Limb (tissue), 2 donors: ENCODE measurements at regions not wholly inside any gene's neighbourhood (a gene's known extent, or its start where the extent isn't known, plus 50 kb on each side); places are given as distances from the start of the nearest gene placed in this dataset.
A peak's percentile ranks its signal among the peaks of the same experiment; 100 is the strongest.

ENCODE experiments used
- DNase-seq, 2 donors: peaks; one replicate each; pipeline ENCODE4 v3.0.0-alpha.2; 2016; ENCODE audit errors: extremely low spot score in 2 of 2

DNA sequence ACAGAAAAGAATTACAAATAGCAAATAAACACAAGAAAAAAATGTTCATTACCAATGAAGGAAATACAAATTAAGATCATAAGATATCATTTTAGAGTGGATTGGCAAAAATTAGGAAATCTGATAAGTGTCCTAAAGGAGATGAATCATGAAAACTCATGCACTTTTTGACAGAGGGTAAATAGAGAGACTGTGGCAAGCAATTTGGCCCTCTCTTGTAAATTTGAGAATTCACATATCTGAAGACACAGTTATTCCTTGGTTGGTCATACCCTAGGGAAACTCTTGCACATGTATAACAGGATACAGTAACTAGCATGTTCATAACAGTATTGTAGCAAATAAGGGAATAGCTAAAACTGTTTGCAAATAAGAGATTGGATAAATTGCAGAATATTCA lies 246.0 kb upstream of the GADL1 start:
- no peak for DNase-seq

DNA sequence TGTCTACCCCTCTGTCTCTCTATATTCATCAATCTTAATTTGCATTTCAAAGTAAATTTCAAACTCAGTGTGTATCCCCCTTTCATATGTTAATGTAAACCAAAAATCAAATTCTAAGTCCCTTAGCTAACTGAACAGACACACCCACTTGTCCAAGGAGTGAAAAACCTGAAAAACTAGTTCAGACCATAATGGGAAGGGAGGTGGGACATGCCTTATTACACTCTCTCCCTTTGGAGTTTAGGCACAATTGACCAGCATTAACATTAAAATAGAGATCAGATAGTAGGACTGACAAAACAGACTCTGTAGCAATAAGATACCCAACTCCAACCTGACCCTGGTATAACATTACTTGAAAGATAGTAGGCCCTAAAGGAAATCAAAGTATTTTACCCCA lies 247.7 kb upstream of the GADL1 start:
- no peak for DNase-seq

GRCh38 chr3:31142543-31142942 lies 248.1 kb upstream of the GADL1 start:
- DNase-seq: no peak

DNA sequence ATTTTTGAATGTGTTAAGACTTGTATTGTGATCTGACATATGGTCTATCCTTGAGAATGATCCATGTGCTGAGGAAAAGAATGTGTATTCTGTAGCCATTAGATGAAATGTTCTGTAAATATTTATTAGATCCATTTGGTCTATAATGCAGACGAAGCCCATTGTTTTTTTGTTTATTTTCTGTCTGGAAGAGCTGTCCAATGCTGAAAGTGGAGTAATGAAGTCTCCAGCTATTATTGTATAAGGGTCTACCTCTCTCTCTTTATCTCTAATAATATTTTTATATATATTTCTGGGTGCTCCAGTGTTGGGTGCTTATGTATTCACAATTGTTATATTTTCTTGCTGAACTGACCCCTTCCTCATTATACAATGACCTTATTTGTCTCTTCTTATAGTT lies 250.6 kb upstream of the GADL1 start:
- no peak for DNase-seq

DNA sequence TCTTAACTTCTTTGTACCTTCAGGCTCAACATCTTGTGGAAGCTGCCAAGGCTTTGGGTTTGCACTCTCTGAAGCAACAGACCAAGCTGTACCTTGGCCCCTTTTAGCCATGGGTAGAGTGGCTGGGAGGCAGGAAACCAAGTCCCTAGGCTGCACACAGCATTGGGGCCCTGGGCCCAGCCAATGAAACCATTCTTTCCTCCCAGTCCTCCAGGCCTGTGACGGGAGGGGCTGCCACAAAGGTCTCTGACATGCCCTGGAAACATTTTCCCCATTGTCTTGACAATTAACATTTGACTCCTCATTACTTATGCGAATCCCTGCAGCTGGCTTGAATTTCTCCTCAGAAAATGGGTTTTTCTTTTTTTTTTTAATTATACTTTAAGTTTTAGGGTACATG lies 253.1 kb upstream of the GADL1 start:
- DNase-seq: no peak

DNA sequence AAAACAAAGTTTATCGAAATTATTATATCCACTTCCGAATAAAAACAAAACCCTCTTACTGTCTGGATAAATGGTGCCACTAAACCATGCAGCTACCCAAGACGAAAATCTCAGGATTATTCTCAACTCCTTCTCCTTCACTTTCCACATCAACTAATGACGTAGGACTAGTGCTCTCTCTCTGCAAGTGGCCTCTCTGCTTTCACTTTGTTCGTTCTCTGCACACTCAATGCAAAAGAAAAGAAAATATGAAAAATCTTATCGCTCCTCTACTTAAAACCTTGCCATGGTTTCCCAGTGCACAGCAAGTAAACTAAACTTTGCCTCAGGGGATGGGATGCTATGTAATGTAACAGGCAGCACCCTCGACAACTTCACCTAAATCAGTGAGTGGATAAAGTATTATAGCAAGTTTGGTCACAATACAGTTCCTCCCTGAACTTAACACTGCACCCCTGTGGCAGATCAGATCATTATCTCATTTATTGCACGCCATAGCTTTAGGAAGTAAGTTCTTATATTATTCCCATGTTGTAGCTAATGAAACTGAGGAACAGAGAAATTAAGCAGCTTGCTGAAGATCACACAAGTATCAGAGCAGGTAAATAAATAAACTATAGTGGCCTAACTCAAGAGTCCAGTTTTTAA lies 262.7 kb upstream of the GADL1 start:
- DNase-seq: no peak

DNA sequence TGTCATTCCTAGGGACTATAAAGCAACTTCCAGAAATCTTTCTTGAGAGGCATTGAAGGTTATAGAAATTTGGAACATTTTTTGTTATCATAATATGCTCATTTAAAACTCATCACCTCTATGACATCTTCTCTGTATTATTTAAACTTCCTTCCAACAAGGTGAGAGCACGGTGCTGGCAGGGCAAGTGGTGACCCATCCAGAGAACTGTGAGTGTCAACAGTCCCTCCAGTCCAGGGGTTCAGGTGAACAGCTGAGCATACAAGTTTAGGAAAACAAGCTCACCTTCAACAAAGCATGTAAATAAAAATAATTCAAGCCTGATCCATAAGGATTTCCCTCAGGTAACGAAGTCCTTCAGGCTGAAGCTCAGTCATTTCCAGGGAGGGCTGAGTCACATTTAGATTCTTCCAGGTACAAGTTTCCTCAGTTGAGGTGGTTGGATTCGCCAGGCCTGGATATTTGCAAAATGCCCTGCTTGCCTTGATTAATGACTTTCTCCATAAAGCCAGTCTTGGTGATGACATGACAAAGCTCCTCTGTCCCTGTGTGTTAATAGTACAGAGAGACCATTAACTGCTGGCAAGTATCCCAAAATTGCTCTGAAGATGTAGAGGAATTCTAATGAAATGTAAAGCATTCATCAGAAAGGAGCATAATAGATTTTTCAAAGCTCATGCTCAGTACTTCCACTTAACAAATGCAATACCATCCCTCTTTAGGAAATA lies 263.6 kb upstream of the GADL1 start:
- DNase-seq: peak in 1 of 2 donors; percentile 18

- no peak for DNase-seq
Measured at GRCh38 chr3:31159331-31160039, 265.0 kb upstream of the GADL1 start.

- no peak for DNase-seq
Measured at GRCh38 chr3:31161889-31162288, 267.4 kb upstream of the GADL1 start.

GRCh38 chr3:31164381-31164780 lies 269.9 kb upstream of the GADL1 start:
- no peak for DNase-seq

- DNase-seq: no peak
Measured at GRCh38 chr3:31165399-31165860, 271.0 kb upstream of the GADL1 start.

- peak; percentile 31 to 38 for DNase-seq
Measured at GRCh38 chr3:31166249-31166885, 271.9 kb upstream of the GADL1 start.

- no peak for DNase-seq
Measured at GRCh38 chr3:31167666-31168065, 273.2 kb upstream of the GADL1 start.

GRCh38 chr3:31170932-31171670 lies 276.6 kb upstream of the GADL1 start:
- no peak for DNase-seq

GRCh38 chr3:31172336-31172735 lies 277.9 kb upstream of the GADL1 start:
- DNase-seq: no peak

DNA sequence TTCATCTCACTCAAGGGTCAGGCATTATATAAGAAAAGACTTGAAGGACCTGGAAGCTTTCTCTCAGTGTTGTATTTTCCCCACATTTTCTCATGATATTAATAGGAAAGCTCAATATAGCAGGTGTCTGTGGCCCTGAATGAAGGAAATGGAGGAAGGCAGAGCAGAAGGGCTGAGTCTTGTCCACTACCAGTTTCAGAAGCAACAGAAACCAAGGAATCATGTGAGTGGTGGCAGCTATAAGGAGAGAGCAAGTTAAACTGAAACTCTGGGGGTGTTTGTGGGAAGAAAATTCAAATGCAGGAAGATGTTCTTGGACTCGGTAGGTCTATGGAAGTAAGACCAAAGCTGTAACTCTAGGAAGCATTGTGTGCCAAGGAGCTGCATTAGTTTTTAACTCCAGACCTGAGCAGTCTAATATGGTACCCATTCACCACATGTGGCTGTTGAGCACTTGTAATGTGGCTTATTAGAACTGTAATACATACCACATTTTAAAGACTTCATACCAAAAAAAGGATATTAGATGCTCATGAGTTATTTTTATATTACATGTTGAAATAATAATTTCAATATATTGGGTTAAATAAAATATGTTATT lies 278.8 kb upstream of the GADL1 start:
- no peak for DNase-seq

DNA sequence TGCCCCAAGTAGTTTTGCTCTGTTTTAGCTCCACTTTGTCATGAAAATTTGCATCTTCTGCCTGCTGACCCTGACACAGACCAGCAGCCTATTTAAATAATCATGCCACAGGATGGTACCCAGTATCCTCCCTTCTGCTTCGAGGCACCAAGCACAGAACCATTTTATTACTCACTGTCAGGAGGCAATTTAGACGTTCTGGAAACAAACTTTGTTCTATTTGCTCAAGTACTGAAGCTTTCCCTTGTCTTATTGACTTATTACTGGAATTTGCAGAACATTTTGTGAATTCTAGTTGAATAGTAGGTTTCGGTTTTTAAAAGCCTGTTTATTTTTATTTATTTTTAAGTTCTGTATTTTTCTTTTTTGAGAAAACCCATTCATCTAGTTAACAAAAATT lies 279.6 kb upstream of the GADL1 start:
- DNase-seq: no peak

- DNase-seq: no peak
Measured at GRCh38 chr3:31176045-31176444, 281.6 kb upstream of the GADL1 start.

GRCh38 chr3:31178467-31178866 lies 284.0 kb upstream of the GADL1 start:
- DNase-seq: no peak

DNA sequence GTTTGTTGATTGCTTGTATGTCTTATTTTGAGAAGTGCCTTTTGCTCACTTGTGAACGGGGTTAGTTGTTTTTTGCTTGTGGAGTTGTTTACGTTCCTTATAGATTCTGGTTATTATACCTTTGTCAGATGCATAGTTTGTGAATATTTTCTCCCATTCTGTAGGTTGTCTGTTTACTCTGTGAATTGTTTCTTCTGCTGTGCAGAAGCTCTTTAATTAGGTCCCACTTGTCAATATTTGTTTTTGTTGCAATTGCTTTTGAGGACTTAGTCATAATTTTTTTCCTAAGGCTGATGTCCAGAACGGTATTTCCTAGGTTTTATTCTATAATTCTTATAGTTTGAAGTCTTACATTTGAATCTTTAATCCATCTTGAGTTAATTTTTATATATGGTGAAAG lies 285.3 kb upstream of the GADL1 start:
- no peak for DNase-seq

- no peak for DNase-seq
Measured at GRCh38 chr3:31180274-31180673, 285.8 kb upstream of the GADL1 start.
